Activated naive CD8-positive, alpha-beta T cell (primary cell): ENCODE measurements at regions not wholly inside any gene's neighbourhood (a gene's known extent, or its start where the extent isn't known, plus 50 kb on each side); places are given as distances from the start of the nearest gene placed in this dataset.

Source experiments
- H3K27ac Mint-ChIP-seq: one replicate; pipeline ENCODE4 v1.8.0; 2021; ENCODE audit warnings: mixed read lengths
- H3K27me3 Mint-ChIP-seq: one replicate; pipeline ENCODE4 v1.8.0; 2021; ENCODE audit warnings: mixed read lengths
- H3K36me3 Mint-ChIP-seq: one replicate; pipeline ENCODE4 v1.8.0; 2021; ENCODE audit warnings: mixed read lengths
- H3K4me1 Mint-ChIP-seq: one replicate; pipeline ENCODE4 v1.8.0; 2021; ENCODE audit warnings: low read depth, mixed read lengths
- H3K4me3 Mint-ChIP-seq: one replicate; pipeline ENCODE4 v1.8.0; 2021; ENCODE audit warnings: mild to moderate bottlenecking, mixed read lengths
- H3K9me3 Mint-ChIP-seq: one replicate; pipeline ENCODE4 v1.8.0; 2021; ENCODE audit warnings: low read depth, mixed read lengths

DNA sequence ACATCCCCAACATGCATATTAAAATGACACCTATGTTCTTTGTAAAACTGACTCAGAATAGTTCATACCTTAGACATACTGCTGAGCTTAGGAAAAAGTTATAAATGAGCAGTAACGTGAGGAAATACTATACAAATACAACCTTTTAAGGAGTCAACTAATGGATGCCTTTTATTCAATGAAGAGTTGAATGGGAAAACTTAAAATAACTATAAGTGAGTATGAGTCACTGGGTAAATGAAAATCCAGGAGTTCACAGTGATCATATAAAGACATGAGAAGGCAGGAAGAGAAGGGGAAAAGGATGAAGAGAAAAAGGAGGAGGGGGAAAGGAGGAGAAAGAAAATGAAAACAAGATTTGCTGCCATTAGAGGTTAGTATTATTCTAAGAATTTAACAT lies 157.8 kb upstream of the PCDH15 start:
- H3K9me3 Mint-ChIP-seq = peaks cover 10% of the 10 kb centered on the region

DNA sequence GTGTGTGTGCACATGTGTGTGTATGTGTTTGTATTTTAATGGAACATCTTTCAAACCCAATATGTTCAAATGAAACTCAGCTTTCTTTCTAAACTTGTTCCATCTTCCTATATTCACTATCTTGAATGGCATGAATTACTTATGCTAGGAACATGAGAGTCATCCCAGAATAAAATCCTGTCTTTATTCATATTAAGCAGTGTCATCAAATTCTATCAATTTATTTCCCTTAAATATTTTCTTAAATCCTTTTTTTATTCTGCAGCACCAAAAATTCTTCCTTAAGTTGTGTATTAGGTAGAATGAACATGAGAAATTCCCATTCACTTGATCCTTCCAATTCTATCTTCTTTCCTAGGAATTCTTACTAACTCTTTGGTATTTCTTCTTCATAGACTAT lies 146.6 kb upstream of the PCDH15 start:
- Mint-ChIP-seq H3K4me3 (no peak overlapping the region), H3K36me3 (no peaks in the 10 kb centered on the region), H3K9me3 (peaks cover 9% of the 10 kb centered on the region), H3K27ac (no peak overlapping the region), H3K27me3 (no peaks in the 10 kb centered on the region), H3K4me1 (no peaks in the 10 kb centered on the region)

More for the DNA sequence above, 157.8 kb upstream of the PCDH15 start:
- no peak overlapping the region for H3K4me3 Mint-ChIP-seq
- no peaks in the 10 kb centered on the region for H3K27me3 Mint-ChIP-seq
- H3K36me3 Mint-ChIP-seq = no peaks in the 10 kb centered on the region
- no peak overlapping the region for H3K27ac Mint-ChIP-seq
- no peaks in the 10 kb centered on the region for H3K4me1 Mint-ChIP-seq

DNA sequence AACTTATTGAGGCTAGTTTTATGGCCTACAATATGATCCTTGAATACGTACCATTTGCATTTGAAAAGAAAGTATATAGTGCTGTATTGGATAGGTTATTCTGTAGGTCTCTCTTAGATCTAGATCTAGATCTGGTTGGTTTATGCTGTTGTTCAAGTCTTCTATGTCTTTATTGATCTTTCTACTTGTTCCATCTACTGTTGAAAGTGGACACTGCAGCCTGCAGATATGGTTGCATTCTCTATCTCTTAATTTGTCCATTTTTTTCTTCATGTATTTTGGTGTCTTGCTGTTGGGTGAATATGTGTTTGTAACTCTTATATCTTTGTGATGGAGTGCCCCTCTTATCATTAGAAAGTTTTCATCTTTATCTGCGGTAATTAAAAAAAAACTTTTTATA lies 139.4 kb upstream of the PCDH15 start:
- Mint-ChIP-seq H3K4me1 (no peaks in the 10 kb centered on the region), H3K36me3 (no peaks in the 10 kb centered on the region), H3K9me3 (peaks cover 8% of the 10 kb centered on the region)

DNA sequence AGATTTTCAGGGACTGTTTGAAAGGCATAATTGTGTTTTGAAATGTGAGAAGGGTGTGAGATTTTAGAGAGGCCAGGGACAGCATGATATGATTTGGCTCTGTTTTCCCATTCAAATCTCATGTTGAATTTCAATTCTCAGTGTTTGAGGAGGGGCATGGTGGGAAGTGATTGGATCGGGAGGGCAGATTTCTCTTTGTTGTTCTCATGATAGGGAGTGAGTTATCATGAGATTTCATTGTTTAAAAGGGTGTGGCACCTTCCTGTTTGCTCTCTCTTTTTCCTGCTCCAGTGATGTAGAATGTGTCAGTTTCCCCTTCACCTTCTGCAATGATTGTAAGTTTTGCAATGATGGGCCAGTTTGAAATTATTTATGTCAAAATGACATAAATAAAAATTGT lies 113.0 kb upstream of the PCDH15 start:
- Mint-ChIP-seq H3K27me3 (no peaks in the 10 kb centered on the region), H3K4me1 (no peaks in the 10 kb centered on the region), H3K4me3 (no peak overlapping the region), H3K9me3 (peaks cover 7% of the 10 kb centered on the region), H3K36me3 (no peaks in the 10 kb centered on the region), H3K27ac (no peak overlapping the region)

More for the DNA sequence above, 139.4 kb upstream of the PCDH15 start:
- Mint-ChIP-seq H3K27ac (no peak overlapping the region), H3K4me3 (no peak overlapping the region), H3K27me3 (no peaks in the 10 kb centered on the region)

DNA sequence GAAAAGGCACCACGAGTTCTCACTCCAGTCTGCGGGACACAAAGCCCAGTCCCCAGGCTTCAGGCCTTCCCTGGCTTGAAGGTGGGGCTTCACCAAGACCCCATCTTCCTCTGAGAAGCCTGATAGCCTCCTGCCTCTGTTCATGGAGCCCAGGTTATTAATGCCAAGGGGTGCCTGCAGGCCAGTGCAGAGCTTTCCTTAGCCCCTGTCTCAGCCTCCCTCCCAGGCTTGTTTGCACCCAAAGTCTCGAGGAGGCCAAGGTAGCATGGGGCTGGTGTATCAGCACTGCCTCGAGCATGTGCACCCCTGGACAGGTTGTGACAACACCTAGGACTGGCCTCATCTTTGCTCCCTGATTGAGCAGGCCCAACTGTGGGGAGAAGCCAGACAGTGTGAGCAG lies 108.1 kb upstream of the PCDH15 start:
- no peaks in the 10 kb centered on the region for H3K4me1 Mint-ChIP-seq
- no peak overlapping the region for H3K4me3 Mint-ChIP-seq
- H3K27me3 Mint-ChIP-seq = no peaks in the 10 kb centered on the region
- no peaks in the 10 kb centered on the region for H3K36me3 Mint-ChIP-seq
- no peak overlapping the region for H3K27ac Mint-ChIP-seq
- peaks cover 4% of the 10 kb centered on the region for H3K9me3 Mint-ChIP-seq

DNA sequence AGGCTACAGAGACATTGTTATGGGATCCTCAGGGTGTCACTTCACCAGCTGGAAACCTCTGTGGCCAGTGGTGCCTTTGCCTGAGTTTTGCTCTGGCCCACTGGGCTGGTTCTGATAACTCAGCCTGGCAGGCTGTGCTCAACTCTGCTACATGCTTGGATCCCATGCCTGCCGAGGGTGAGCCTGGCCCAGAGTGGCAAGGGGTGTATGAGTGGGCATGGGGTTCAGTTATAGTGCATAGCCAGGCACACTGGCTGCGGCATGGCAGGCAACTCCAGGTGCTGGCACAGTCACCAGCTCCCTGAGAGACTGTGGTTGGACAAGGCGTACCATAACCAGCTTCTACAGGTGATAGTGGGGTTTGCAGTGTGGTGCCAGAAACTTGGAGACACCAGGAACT lies 107.0 kb upstream of the PCDH15 start:
- H3K36me3 Mint-ChIP-seq = no peaks in the 10 kb centered on the region
- H3K4me1 Mint-ChIP-seq = no peaks in the 10 kb centered on the region
- H3K4me3 Mint-ChIP-seq = no peak overlapping the region
- H3K27ac Mint-ChIP-seq = no peak overlapping the region
- peaks cover 8% of the 10 kb centered on the region for H3K9me3 Mint-ChIP-seq
- H3K27me3 Mint-ChIP-seq = no peaks in the 10 kb centered on the region

DNA sequence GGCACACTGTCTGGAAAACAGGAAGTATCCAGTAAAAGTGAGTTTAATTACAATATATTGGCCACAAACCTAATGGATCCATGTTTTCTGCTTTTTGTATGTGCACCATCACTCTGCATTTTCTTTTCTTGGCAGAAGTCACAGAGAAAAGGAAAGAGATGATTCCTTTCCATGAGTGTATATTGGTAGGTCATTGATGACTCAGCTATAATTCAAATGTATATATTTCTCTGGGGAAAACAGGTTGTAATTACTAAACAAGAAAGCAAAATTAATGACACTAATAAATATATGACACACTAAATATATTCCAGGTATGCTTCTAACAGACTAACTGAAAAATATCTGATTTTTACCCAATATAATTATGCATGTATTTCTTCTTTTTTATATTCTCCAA lies 105.9 kb upstream of the PCDH15 start:
- no peaks in the 10 kb centered on the region for H3K36me3 Mint-ChIP-seq
- H3K27ac Mint-ChIP-seq = no peak overlapping the region
- no peak overlapping the region for H3K4me3 Mint-ChIP-seq
- no peaks in the 10 kb centered on the region for H3K4me1 Mint-ChIP-seq
- peaks cover 13% of the 10 kb centered on the region for H3K9me3 Mint-ChIP-seq
- H3K27me3 Mint-ChIP-seq = no peaks in the 10 kb centered on the region

DNA sequence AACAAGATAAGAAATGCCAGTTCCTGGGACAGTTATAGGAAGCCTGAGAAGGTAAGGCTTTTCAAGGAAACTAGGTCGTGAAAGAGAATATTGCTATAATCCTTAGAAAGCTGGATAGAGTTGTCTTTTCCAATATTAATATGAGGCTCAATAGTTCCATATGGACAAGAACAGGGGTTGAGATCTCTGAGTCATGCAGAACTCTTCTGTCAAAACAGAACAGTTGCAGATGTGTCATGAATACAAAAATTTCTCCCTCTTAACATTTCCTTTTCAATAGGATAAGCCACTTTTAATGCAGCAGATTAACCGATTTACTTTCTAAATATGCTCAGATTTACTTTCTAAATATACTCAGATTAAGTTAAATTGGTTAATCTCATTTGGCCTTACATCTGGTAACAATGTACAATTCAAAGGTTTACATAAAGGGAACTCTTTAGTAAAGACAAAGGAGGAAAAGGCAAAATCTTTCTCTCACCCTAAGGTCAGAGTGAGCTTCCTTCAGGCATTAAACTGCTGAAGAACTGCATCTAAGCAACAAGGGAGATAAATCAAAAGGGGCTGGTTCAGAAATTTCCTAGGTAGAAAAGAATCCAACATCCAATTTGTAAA lies 104.7 kb upstream of the PCDH15 start:
- no peak overlapping the region for H3K27ac Mint-ChIP-seq

DNA sequence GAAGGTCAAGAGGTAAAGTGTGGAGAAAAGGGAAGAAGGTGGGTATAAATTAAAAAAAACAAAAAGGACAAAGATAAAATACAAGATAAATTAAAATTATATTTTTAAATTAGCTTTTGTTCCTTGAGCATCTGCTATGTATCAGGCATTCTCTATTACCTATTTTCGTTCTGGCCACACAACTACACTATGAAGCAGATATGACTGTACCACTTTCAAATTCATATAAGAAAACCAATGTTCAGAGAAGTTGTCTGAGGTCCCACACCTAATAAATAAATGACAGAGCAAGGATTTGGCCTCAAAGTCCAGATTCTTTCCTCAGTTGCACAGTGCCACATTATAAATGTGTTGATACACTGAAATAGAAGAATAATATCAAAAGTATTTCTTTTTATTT lies 103.8 kb upstream of the PCDH15 start:
- H3K27ac Mint-ChIP-seq = no peak overlapping the region
- H3K9me3 Mint-ChIP-seq = peaks cover 9% of the 10 kb centered on the region
- H3K27me3 Mint-ChIP-seq = no peaks in the 10 kb centered on the region
- H3K36me3 Mint-ChIP-seq = no peaks in the 10 kb centered on the region
- H3K4me1 Mint-ChIP-seq = no peaks in the 10 kb centered on the region
- H3K4me3 Mint-ChIP-seq = no peak overlapping the region

More for the DNA sequence above, 104.7 kb upstream of the PCDH15 start:
- H3K9me3 Mint-ChIP-seq = peaks cover 9% of the 10 kb centered on the region
- H3K27me3 Mint-ChIP-seq = no peaks in the 10 kb centered on the region
- H3K36me3 Mint-ChIP-seq = no peaks in the 10 kb centered on the region
- H3K4me1 Mint-ChIP-seq = no peaks in the 10 kb centered on the region
- no peak overlapping the region for H3K4me3 Mint-ChIP-seq

DNA sequence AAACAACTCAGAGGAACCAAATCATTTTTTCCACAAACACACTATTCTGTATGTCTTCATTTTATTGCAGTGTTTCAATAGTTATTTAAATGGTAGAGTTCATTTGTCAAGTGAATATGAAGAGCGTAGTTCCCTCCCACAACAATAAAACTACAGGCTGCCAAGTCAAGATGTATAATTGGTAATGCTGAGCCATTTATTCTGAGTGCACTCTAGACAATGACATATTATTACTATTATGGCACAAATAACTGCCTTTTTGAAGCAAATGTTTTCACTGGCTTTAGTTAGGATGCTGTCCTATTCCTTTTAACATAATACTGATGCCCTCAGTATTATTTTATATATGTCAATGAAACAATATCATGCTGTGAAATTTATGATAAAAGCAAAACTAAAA lies 102.7 kb upstream of the PCDH15 start:
- Mint-ChIP-seq H3K27me3 (no peaks in the 10 kb centered on the region), H3K4me3 (no peak overlapping the region), H3K27ac (no peak overlapping the region), H3K4me1 (no peaks in the 10 kb centered on the region), H3K36me3 (no peaks in the 10 kb centered on the region), H3K9me3 (peaks cover 11% of the 10 kb centered on the region)

DNA sequence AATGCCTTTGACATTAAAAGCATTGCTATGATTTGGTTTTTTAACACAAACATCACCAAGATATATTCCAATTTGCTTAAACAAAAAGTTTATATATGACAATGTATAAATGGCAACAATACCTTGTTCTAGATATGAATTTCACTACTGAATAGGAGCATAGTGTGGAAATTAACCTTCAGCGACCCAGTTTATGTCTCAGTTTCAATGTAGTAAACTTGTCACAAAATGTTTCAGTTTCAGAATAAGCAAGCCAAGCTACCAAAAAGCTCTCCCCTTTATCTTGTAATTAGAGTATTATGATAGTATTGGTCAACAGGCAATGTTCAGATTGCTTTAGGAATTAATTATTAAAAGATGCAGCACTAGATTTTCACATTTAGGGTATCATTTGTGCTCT lies 99.6 kb upstream of the PCDH15 start:
- Mint-ChIP-seq H3K4me3 (no peak overlapping the region), H3K27me3 (no peaks in the 10 kb centered on the region), H3K27ac (no peak overlapping the region), H3K9me3 (peaks cover 18% of the 10 kb centered on the region), H3K4me1 (no peaks in the 10 kb centered on the region), H3K36me3 (no peaks in the 10 kb centered on the region)

DNA sequence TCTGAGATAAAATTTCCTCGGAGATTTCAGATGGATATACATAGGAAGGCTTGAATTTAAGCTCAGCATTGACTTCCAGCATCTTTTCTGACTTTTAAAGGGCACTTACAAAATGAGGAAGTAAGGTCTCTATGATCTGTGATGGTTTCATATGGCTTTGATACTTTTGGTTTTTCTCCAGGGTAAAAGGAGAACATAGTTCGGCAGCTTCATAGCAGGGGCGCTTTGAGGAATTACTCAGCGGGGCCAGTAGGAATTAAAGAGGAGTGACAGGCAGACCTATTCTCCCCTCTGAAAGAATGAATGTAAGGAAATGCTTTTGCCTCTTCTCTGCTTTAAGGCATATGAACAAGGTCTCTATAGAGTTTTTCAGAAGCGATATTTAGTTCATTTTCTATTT lies 80.0 kb upstream of the PCDH15 start:
- Mint-ChIP-seq H3K27me3 (no peaks in the 10 kb centered on the region), H3K27ac (no peak overlapping the region), H3K4me3 (no peak overlapping the region), H3K36me3 (no peaks in the 10 kb centered on the region), H3K9me3 (peaks cover 9% of the 10 kb centered on the region), H3K4me1 (no peaks in the 10 kb centered on the region)

DNA sequence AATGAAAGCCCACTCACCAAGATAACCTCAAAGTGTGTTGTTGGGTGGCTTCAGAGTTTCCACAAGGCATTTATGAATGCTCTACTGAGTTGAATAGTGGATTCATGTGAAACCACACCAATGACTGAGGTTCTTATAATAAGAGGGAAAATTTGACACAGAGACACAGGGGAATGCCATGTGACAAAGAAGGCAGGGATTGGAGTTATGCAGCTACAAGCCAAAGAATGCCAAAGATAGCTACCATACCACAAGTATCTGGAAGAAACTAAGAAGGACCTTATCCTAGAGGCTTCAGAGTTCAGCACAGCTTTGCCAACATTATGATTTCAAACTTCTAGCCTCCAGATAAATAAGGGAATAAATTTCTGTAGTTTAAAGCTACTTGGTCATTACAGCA lies 68.0 kb upstream of the PCDH15 start:
- Mint-ChIP-seq H3K4me3 (no peak overlapping the region), H3K27ac (no peak overlapping the region), H3K4me1 (no peaks in the 10 kb centered on the region), H3K9me3 (peaks cover 17% of the 10 kb centered on the region), H3K27me3 (no peaks in the 10 kb centered on the region), H3K36me3 (no peaks in the 10 kb centered on the region)

DNA sequence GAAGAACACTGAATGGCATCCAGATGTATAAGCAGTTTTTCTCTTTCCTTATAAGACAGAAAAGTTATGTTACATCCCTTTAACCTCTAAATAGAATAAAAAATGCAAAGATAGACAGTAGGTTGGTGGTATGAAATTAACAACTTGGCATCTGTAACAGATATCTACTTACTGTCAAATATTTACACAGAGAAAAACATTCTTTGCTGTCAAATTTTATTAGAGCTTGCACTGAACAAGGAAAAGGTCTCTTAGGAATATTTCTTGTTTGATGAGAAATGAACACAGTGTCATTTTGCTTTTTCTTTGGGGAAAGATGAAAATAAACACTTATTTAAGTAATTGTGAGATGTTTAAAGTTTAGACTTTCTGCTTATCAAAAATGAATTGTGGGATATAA lies 65.6 kb upstream of the PCDH15 start:
- H3K4me1 Mint-ChIP-seq = no peaks in the 10 kb centered on the region
- H3K4me3 Mint-ChIP-seq = no peak overlapping the region

DNA sequence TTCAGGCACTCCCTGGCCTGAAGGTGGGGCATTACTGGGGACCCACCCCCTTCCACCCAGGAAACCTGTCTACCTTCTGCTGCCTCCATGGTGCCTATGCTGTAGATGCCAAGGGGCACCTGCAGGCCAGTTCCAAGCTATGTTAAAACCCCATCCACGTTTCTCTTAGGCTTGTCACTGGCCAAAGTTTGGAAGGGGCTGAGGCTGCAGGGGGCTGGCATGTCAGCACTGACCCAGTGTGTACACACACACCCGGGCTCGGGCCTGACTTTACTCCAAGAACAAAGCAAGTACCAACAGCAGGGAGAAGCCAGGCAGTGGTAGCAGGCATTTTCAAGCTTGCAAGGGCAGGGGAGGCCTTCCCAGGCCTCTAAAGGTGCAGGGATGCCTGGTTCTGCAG lies 53.8 kb upstream of the PCDH15 start:
- H3K9me3 Mint-ChIP-seq = peaks cover 3% of the 10 kb centered on the region
- H3K4me3 Mint-ChIP-seq = no peak overlapping the region
- no peaks in the 10 kb centered on the region for H3K27me3 Mint-ChIP-seq
- no peak overlapping the region for H3K27ac Mint-ChIP-seq
- no peaks in the 10 kb centered on the region for H3K36me3 Mint-ChIP-seq
- H3K4me1 Mint-ChIP-seq = no peaks in the 10 kb centered on the region

More for the DNA sequence above, 65.6 kb upstream of the PCDH15 start:
- Mint-ChIP-seq H3K27me3 (no peaks in the 10 kb centered on the region), H3K9me3 (peaks cover 14% of the 10 kb centered on the region), H3K27ac (no peak overlapping the region), H3K36me3 (no peaks in the 10 kb centered on the region)

DNA sequence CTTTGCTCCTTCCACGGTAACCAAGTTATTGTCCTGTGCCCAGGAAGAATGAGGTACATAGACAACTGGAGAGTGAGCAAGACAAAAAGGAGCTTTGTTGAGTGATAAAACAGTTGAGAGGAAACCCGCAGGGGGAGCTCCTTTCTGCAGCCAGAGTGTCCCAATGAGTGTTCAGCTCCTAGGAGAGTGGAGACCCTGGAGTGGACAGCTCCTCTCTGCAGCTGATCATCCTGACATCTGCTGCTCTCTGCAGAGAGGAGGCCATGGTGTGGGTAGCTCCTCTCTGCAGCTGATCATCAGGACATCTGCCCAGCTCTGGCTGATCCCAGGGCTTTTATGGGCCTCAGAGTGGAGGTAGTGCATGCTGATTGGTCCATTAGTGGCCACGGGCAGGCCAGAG lies 53.4 kb upstream of the PCDH15 start:
- Mint-ChIP-seq H3K27me3 (no peaks in the 10 kb centered on the region), H3K9me3 (peaks cover 2% of the 10 kb centered on the region), H3K36me3 (no peaks in the 10 kb centered on the region), H3K4me3 (no peak overlapping the region), H3K27ac (no peak overlapping the region), H3K4me1 (no peaks in the 10 kb centered on the region)
